ENCODE measurements at regions not wholly inside any gene's neighbourhood (a gene's known extent, or its start where the extent isn't known, plus 50 kb on each side); places are given as distances from the start of the nearest gene placed in this dataset.

DNA sequence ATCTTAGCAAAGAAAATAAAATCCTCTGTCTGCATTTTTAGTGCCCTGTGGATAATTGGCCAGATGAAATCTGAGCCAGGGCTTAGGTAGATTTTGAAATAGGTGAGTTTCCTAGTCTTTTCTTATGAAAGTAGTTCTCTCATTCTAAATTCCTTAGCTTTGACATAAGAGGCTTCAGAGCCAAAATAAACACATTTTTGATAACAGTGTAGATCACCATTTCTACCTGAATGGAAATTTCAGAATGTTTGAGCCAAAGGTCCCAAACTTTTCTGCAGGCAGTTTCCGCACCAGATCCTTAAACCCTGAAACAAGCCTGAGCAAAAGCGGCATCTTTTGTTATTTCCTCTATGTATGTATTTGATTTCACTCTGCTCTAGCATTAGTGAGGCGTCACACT, 551.2 kb downstream of the EFNB2 start:
- TF ChIP-seq EZH2 (IDR thresholded peaks at IDR 0.05; ENCODE audit: borderline replicate concordance, low read length) (no peak), CTCF (IDR thresholded peaks at IDR 0.05; ENCODE audit: low read length) (no peak)

GRCh38 chr13:105982219-105982930, 553.1 kb downstream of the EFNB2 start:
- H3K4me3 ChIP-seq (ENCODE audit: low read depth, low read length, poor library complexity, severe bottlenecking), result no peak overlapping the region
- no peaks in the 10 kb centered on the region for H3K4me1 ChIP-seq (ENCODE audit: insufficient read depth, low read length, severe bottlenecking)
- TF ChIP-seq CTCF (IDR thresholded peaks at IDR 0.05; ENCODE audit: low read length), result peak; percentile 27; the same call in 1 of the 2 replicates
- no peak for TF ChIP-seq EZH2 (IDR thresholded peaks at IDR 0.05; ENCODE audit: borderline replicate concordance, low read length)
- peaks cover 4% of the 10 kb centered on the region; the same call in 1 of the 2 replicates for H3K9me3 ChIP-seq (ENCODE audit: low read length)
- H3K4me2 ChIP-seq (ENCODE audit: low read length), result no peak overlapping the region
- H3K27ac ChIP-seq (ENCODE audit: low read depth, low read length, poor library complexity, severe bottlenecking), result no peak overlapping the region
- no peak overlapping the region for H3K9ac ChIP-seq (ENCODE audit: low read length)
- H3K9me2 ChIP-seq (ENCODE audit: low read depth, low read length), result no peaks in the 10 kb centered on the region
- H2AFZ ChIP-seq (ENCODE audit: low read length), result no peak overlapping the region
- no peaks in the 10 kb centered on the region for H4K20me1 ChIP-seq (ENCODE audit: insufficient read depth, low read length)
- H3K36me3 ChIP-seq (ENCODE audit: insufficient read depth, low read length), result no peaks in the 10 kb centered on the region
- H3K79me2 ChIP-seq (ENCODE audit: insufficient read depth, low read length), result no peaks in the 10 kb centered on the region
- no peaks in the 10 kb centered on the region for H3F3A ChIP-seq (ENCODE audit: insufficient read depth, low read length)
- no peaks in the 10 kb centered on the region for H3K27me3 ChIP-seq (ENCODE audit: insufficient read depth, low read length)

More for the DNA sequence above, 551.2 kb downstream of the EFNB2 start:
- Histone ChIP-seq H3K4me3 (ENCODE audit: low read depth, low read length, poor library complexity, severe bottlenecking) (no peak overlapping the region), H3K79me2 (ENCODE audit: insufficient read depth, low read length) (no peaks in the 10 kb centered on the region), H3F3A (ENCODE audit: insufficient read depth, low read length) (no peaks in the 10 kb centered on the region), H3K4me1 (ENCODE audit: insufficient read depth, low read length, severe bottlenecking) (no peaks in the 10 kb centered on the region), H3K4me2 (ENCODE audit: low read length) (no peak overlapping the region), H3K27me3 (ENCODE audit: insufficient read depth, low read length) (no peaks in the 10 kb centered on the region), H3K9me2 (ENCODE audit: low read depth, low read length) (no peaks in the 10 kb centered on the region), H3K9ac (ENCODE audit: low read length) (no peak overlapping the region), H3K27ac (ENCODE audit: low read depth, low read length, poor library complexity, severe bottlenecking) (no peak overlapping the region), H2AFZ (ENCODE audit: low read length) (no peak overlapping the region), H3K9me3 (ENCODE audit: low read length) (peaks cover 4% of the 10 kb centered on the region; the same call in 1 of the 2 replicates), H3K36me3 (ENCODE audit: insufficient read depth, low read length) (no peaks in the 10 kb centered on the region), H4K20me1 (ENCODE audit: insufficient read depth, low read length) (no peaks in the 10 kb centered on the region)

- H3K36me3 ChIP-seq (ENCODE audit: insufficient read depth, low read length), result no peaks in the 10 kb centered on the region
- H3K9ac ChIP-seq (ENCODE audit: low read length), result no peak overlapping the region
- TF ChIP-seq EZH2 (IDR thresholded peaks at IDR 0.05; ENCODE audit: borderline replicate concordance, low read length) (no peak), CTCF (IDR thresholded peaks at IDR 0.05; ENCODE audit: low read length) (no peak)
- no peaks in the 10 kb centered on the region for H3K9me2 ChIP-seq (ENCODE audit: low read depth, low read length)
- no peak overlapping the region for H3K4me2 ChIP-seq (ENCODE audit: low read length)
- H3K27me3 ChIP-seq (ENCODE audit: insufficient read depth, low read length), result no peaks in the 10 kb centered on the region
- no peaks in the 10 kb centered on the region for H3K9me3 ChIP-seq (ENCODE audit: low read length)
- H4K20me1 ChIP-seq (ENCODE audit: insufficient read depth, low read length), result no peaks in the 10 kb centered on the region
- H3K79me2 ChIP-seq (ENCODE audit: insufficient read depth, low read length), result no peaks in the 10 kb centered on the region
- H2AFZ ChIP-seq (ENCODE audit: low read length), result no peak overlapping the region
- no peaks in the 10 kb centered on the region for H3F3A ChIP-seq (ENCODE audit: insufficient read depth, low read length)
- no peak overlapping the region for H3K4me3 ChIP-seq (ENCODE audit: low read depth, low read length, poor library complexity, severe bottlenecking)
- no peak overlapping the region for H3K27ac ChIP-seq (ENCODE audit: low read depth, low read length, poor library complexity, severe bottlenecking)
- H3K4me1 ChIP-seq (ENCODE audit: insufficient read depth, low read length, severe bottlenecking), result no peaks in the 10 kb centered on the region
Measured at GRCh38 chr13:105979131-105980011, 556.1 kb downstream of the EFNB2 start.
